ENCODE measurements at regions not wholly inside any gene's neighbourhood (a gene's known extent, or its start where the extent isn't known, plus 50 kb on each side); places are given as distances from the start of the nearest gene placed in this dataset.

DNA sequence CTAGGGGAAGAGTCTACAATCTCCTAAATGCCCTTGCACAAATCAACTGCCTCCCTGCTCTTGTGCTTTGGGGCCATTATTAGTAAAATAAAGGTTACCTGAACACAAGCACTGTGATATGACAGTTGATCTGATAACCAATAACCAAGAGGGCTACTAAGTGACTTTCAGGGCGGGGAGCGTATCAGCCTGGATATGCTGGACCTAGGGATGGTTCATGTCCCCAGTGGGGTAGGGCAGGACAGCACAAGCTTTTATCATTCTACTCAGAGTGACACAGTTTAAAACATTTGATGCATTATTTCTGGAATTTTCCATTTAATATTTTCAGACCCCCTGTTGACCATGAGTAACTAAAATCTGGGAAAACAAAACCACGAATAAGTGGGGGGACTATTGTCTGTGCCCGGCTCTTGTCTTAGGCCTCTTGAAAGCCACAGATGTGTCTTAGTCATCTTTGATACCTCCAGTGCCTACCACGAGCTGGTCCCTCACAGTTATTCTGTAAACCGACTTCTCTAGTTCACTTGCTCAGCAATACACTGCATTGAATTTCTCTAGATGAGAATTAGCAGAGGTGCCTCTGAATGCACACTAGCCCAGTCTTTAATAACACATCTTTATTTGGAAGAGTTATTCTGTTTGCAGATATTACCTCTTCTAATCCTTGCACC, 94.6 kb upstream of the DHX40 start:
- ATAC-seq (no peak), DNase-seq (ENCODE audit: low spot score) (no peak)
- Histone ChIP-seq H3K9me2 (ENCODE audit: insufficient read depth) (no peaks in the 10 kb centered on the region), H3K79me2 (replicated peaks; ENCODE audit: insufficient read depth) (no peaks in the 10 kb centered on the region), H3K27ac (ENCODE audit: low read depth) (no peak overlapping the region), H3K4me2 (no peak overlapping the region), H2AFZ (no peak overlapping the region), H3K27me3 (ENCODE audit: insufficient read depth) (no peaks in the 10 kb centered on the region), H3F3A (replicated peaks; ENCODE audit: low read depth) (no peaks in the 10 kb centered on the region), H4K20me1 (replicated peaks; ENCODE audit: insufficient read depth) (no peaks in the 10 kb centered on the region), H3K36me3 (ENCODE audit: insufficient read depth) (no peaks in the 10 kb centered on the region), H3K4me3 (no peak overlapping the region), H3K4me1 (ENCODE audit: insufficient read depth) (no peaks in the 10 kb centered on the region)
- no peak for TF ChIP-seq EZH2 (IDR thresholded peaks at IDR 0.05; ENCODE audit: low read depth, unreplicated experiment)
- no peak for TF ChIP-seq EZH2phosphoT487 (IDR thresholded peaks at IDR 0.05; ENCODE audit: unreplicated experiment)
- TF ChIP-seq ZNF331 (CRISPR knock-in tag; IDR thresholded peaks at IDR 0.05; ENCODE audit: low read depth): no peak
- no peak for TF ChIP-seq STAT1 (IDR thresholded peaks at IDR 0.05; ENCODE audit: unreplicated experiment)
- no peak for TF ChIP-seq ZNF114 (CRISPR knock-in tag; IDR thresholded peaks at IDR 0.05)
- TF ChIP-seq, protein P1, sequence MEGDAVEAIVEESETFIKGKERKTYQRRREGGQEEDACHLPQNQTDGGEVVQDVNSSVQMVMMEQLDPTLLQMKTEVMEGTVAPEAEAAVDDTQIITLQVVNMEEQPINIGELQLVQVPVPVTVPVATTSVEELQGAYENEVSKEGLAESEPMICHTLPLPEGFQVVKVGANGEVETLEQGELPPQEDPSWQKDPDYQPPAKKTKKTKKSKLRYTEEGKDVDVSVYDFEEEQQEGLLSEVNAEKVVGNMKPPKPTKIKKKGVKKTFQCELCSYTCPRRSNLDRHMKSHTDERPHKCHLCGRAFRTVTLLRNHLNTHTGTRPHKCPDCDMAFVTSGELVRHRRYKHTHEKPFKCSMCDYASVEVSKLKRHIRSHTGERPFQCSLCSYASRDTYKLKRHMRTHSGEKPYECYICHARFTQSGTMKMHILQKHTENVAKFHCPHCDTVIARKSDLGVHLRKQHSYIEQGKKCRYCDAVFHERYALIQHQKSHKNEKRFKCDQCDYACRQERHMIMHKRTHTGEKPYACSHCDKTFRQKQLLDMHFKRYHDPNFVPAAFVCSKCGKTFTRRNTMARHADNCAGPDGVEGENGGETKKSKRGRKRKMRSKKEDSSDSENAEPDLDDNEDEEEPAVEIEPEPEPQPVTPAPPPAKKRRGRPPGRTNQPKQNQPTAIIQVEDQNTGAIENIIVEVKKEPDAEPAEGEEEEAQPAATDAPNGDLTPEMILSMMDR (conservative IDR thresholded peaks at IDR 0.05; ENCODE audit: low read depth in 2 of 2): no peak
- TF ChIP-seq NANOG (IDR thresholded peaks at IDR 0.05; ENCODE audit: borderline replicate concordance): no peak
- TF ChIP-seq, protein P2, sequence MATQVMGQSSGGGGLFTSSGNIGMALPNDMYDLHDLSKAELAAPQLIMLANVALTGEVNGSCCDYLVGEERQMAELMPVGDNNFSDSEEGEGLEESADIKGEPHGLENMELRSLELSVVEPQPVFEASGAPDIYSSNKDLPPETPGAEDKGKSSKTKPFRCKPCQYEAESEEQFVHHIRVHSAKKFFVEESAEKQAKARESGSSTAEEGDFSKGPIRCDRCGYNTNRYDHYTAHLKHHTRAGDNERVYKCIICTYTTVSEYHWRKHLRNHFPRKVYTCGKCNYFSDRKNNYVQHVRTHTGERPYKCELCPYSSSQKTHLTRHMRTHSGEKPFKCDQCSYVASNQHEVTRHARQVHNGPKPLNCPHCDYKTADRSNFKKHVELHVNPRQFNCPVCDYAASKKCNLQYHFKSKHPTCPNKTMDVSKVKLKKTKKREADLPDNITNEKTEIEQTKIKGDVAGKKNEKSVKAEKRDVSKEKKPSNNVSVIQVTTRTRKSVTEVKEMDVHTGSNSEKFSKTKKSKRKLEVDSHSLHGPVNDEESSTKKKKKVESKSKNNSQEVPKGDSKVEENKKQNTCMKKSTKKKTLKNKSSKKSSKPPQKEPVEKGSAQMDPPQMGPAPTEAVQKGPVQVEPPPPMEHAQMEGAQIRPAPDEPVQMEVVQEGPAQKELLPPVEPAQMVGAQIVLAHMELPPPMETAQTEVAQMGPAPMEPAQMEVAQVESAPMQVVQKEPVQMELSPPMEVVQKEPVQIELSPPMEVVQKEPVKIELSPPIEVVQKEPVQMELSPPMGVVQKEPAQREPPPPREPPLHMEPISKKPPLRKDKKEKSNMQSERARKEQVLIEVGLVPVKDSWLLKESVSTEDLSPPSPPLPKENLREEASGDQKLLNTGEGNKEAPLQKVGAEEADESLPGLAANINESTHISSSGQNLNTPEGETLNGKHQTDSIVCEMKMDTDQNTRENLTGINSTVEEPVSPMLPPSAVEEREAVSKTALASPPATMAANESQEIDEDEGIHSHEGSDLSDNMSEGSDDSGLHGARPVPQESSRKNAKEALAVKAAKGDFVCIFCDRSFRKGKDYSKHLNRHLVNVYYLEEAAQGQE (IDR thresholded peaks at IDR 0.05; ENCODE audit: unreplicated experiment): no peak
- TF ChIP-seq CREB1 (CRISPR knock-in tag; IDR thresholded peaks at IDR 0.05; ENCODE audit: low read depth): no peak
- TF ChIP-seq, protein P3, sequence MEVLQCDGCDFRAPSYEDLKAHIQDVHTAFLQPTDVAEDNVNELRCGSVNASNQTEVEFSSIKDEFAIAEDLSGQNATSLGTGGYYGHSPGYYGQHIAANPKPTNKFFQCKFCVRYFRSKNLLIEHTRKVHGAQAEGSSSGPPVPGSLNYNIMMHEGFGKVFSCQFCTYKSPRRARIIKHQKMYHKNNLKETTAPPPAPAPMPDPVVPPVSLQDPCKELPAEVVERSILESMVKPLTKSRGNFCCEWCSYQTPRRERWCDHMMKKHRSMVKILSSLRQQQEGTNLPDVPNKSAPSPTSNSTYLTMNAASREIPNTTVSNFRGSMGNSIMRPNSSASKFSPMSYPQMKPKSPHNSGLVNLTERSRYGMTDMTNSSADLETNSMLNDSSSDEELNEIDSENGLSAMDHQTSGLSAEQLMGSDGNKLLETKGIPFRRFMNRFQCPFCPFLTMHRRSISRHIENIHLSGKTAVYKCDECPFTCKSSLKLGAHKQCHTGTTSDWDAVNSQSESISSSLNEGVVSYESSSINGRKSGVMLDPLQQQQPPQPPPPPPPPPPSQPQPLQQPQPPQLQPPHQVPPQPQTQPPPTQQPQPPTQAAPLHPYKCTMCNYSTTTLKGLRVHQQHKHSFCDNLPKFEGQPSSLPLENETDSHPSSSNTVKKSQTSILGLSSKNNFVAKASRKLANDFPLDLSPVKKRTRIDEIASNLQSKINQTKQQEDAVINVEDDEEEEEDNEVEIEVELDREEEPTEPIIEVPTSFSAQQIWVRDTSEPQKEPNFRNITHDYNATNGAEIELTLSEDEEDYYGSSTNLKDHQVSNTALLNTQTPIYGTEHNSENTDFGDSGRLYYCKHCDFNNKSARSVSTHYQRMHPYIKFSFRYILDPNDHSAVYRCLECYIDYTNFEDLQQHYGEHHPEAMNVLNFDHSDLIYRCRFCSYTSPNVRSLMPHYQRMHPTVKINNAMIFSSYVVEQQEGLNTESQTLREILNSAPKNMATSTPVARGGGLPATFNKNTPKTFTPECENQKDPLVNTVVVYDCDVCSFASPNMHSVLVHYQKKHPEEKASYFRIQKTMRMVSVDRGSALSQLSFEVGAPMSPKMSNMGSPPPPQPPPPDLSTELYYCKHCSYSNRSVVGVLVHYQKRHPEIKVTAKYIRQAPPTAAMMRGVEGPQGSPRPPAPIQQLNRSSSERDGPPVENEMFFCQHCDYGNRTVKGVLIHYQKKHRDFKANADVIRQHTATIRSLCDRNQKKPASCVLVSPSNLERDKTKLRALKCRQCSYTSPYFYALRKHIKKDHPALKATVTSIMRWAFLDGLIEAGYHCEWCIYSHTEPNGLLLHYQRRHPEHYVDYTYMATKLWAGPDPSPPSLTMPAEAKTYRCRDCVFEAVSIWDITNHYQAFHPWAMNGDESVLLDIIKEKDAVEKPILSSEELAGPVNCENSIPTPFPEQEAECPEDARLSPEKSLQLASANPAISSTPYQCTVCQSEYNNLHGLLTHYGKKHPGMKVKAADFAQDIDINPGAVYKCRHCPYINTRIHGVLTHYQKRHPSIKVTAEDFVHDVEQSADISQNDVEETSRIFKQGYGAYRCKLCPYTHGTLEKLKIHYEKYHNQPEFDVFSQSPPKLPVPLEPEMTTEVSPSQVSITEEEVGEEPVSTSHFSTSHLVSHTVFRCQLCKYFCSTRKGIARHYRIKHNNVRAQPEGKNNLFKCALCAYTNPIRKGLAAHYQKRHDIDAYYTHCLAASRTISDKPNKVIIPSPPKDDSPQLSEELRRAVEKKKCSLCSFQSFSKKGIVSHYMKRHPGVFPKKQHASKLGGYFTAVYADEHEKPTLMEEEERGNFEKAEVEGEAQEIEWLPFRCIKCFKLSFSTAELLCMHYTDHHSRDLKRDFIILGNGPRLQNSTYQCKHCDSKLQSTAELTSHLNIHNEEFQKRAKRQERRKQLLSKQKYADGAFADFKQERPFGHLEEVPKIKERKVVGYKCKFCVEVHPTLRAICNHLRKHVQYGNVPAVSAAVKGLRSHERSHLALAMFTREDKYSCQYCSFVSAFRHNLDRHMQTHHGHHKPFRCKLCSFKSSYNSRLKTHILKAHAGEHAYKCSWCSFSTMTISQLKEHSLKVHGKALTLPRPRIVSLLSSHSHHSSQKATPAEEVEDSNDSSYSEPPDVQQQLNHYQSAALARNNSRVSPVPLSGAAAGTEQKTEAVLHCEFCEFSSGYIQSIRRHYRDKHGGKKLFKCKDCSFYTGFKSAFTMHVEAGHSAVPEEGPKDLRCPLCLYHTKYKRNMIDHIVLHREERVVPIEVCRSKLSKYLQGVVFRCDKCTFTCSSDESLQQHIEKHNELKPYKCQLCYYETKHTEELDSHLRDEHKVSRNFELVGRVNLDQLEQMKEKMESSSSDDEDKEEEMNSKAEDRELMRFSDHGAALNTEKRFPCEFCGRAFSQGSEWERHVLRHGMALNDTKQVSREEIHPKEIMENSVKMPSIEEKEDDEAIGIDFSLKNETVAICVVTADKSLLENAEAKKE (CRISPR knock-in tag; IDR thresholded peaks at IDR 0.05): no peak
- no peak for TF ChIP-seq POLR2AphosphoS5 (IDR thresholded peaks at IDR 0.05; ENCODE audit: low read depth)
- TF ChIP-seq, protein P4, sequence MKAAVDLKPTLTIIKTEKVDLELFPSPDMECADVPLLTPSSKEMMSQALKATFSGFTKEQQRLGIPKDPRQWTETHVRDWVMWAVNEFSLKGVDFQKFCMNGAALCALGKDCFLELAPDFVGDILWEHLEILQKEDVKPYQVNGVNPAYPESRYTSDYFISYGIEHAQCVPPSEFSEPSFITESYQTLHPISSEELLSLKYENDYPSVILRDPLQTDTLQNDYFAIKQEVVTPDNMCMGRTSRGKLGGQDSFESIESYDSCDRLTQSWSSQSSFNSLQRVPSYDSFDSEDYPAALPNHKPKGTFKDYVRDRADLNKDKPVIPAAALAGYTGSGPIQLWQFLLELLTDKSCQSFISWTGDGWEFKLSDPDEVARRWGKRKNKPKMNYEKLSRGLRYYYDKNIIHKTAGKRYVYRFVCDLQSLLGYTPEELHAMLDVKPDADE (IDR thresholded peaks at IDR 0.05): no peak
- no peak for TF ChIP-seq JUNB (IDR thresholded peaks at IDR 0.05; ENCODE audit: unreplicated experiment)
- H3K27me3 Mint-ChIP-seq (ENCODE audit: insufficient read depth, low read depth, poor library complexity): peaks cover 5% of the 10 kb centered on the region
- no peak overlapping the region for H3K27ac Mint-ChIP-seq
- H3K9me3 Mint-ChIP-seq: no peaks in the 10 kb centered on the region
- no peak overlapping the region for H3K4me3 Mint-ChIP-seq
- H3K36me3 Mint-ChIP-seq (ENCODE audit: low read depth): no peaks in the 10 kb centered on the region
- no peaks in the 10 kb centered on the region for H3K4me1 Mint-ChIP-seq
